Posterior vena cava (tissue), 2 donors: ENCODE measurements at regions not wholly inside any gene's neighbourhood (a gene's known extent, or its start where the extent isn't known, plus 50 kb on each side); places are given as distances from the start of the nearest gene placed in this dataset.

ENCODE experiments used
- DNase-seq: peaks from one replicate; pipeline ENCODE4 v3.0.0-alpha.2; 2020; ENCODE audit warnings: low spot score
- intact Hi-C, 2 donors: fragments of 100-400 bp; cut with DNase I; formaldehyde crosslinking; loops; one replicate each; pipeline versions ENCODE4 v1.14.1 to v1.14.2; 2022 to 2023
- donor health status: DM: yes; HTN: yes; CAD: no.
- donor health status: DM: yes; HTN: yes; CAD: no.

GRCh38 chr1:234886081-234886984 is 242.3 kb downstream of the TOMM20 start:
- intact Hi-C loops: no loop called here
- no peak for DNase-seq

GRCh38 chr1:234885601-234886000 is 243.0 kb downstream of the TOMM20 start:
- intact Hi-C loops: no loop called here
- no peak for DNase-seq

- intact Hi-C loops: no loop called here
- DNase-seq: no peak
Observed at GRCh38 chr1:234884701-234885100, 243.9 kb downstream of the TOMM20 start.

- intact Hi-C loops: no loop called here
- DNase-seq: no peak
Observed at GRCh38 chr1:234884006-234884405, 244.6 kb downstream of the TOMM20 start.

- intact Hi-C loops: no loop called here
- DNase-seq: no peak
Observed at GRCh38 chr1:234882898-234883297, 245.7 kb downstream of the TOMM20 start.

- no peak for DNase-seq
- intact Hi-C loops: no loop called here
Observed at GRCh38 chr1:234881893-234882771, 246.5 kb downstream of the TOMM20 start.

- no peak for DNase-seq
- intact Hi-C loops: no loop called here
Observed at GRCh38 chr1:234879147-234880080, 249.2 kb downstream of the TOMM20 start.

- intact Hi-C loops: no loop called here
- DNase-seq: no peak
Observed at GRCh38 chr1:234878288-234878687, 250.3 kb downstream of the TOMM20 start.

GRCh38 chr1:234877761-234878160 is 250.9 kb downstream of the TOMM20 start:
- DNase-seq: no peak
- intact Hi-C loops: no loop called here

GRCh38 chr1:234875953-234876855 is 252.4 kb downstream of the TOMM20 start:
- no peak for DNase-seq
- intact Hi-C loops: loop anchor here in 1 of 2 donors (1.0 kb wide), 1 partner anchor 63 kb away; no protein-coding TSS in a partner anchor

GRCh38 chr1:234875328-234875952 is 253.2 kb downstream of the TOMM20 start:
- no peak for DNase-seq
- intact Hi-C loops: no loop called here

- intact Hi-C loops: no loop called here
- no peak for DNase-seq
Observed at GRCh38 chr1:234874291-234875288, 254.0 kb downstream of the TOMM20 start.

GRCh38 chr1:234871710-234872271 is 256.8 kb downstream of the TOMM20 start:
- DNase-seq: no peak
- intact Hi-C loops: no loop called here

GRCh38 chr1:234871039-234871709 is 257.5 kb downstream of the TOMM20 start:
- no peak for DNase-seq
- intact Hi-C loops: no loop called here

GRCh38 chr1:234870020-234870981 is 258.3 kb downstream of the TOMM20 start:
- intact Hi-C loops: no loop called here
- no peak for DNase-seq
